HepG2 (cell line): ENCODE measurements at regions not wholly inside any gene's neighbourhood (a gene's known extent, or its start where the extent isn't known, plus 50 kb on each side); places are given as distances from the start of the nearest gene placed in this dataset.

Source experiments
- ATAC-seq: fragments of 200-7000 bp; cut with Tn5 transposase; 3 replicates; pipeline ENCODE4 v1.9.1; 2020; ENCODE audit warnings: mild to moderate bottlenecking, moderate library complexity
- BruUV-seq: library from RNA; stranded (reverse); fragments of 400-500 nt; replicated peaks from 2 replicates; lab custom pipeline; 2021; lab: Mats Ljungman, UMichigan
- CTCF ChIA-PET: fragments of 300-600 bp; formaldehyde crosslinking; extraction: SDS; loops from one replicate; lab custom pipeline; 2021; ENCODE audit warnings: low total read pairs, inconsistent platforms, low intra/inter-chr PET ratio; lab: Yijun Ruan, JAX
- POLR2A ChIA-PET: fragments of 350-600 bp; sonication (Branson Sonifier 250); formaldehyde crosslinking; loops from one replicate; lab custom pipeline; 2020; ENCODE audit warnings: antibody characterized with exemption, inconsistent platforms; lab: Yijun Ruan, JAX
- DNase-seq: peaks from one replicate; pipeline ENCODE4 v3.0.0-alpha.2; 2015; ENCODE audit warnings: low spot score
- FAIRE-seq: peaks from 3 replicates; lab custom pipeline; 2011; peaks lifted over from hg19 to GRCh38; lab: Jason Lieb, UNC
- H2AFZ ChIP-seq: one replicate; pipeline ENCODE4 v1.6.1; 2011; ENCODE audit warnings: low read length, inconsistent platforms
- H3K27ac ChIP-seq: fragments of 300-600 bp; 3 replicates; pipeline ENCODE4 v1.8.0; 2011; ENCODE audit warnings: mixed run types, mild to moderate bottlenecking, mixed read lengths, low read length, inconsistent platforms; ENCODE audit not compliant: insufficient read depth; ENCODE audit errors: extremely low read length
- H3K27me3 ChIP-seq, 2 experiments: fragments of 200-600 bp in 1 of 2; 2 replicates in 1 of 2; 3 replicates in 1 of 2; pipeline versions ENCODE4 v1.6.0 to v1.8.0; 2011; ENCODE audit warnings: low read length in 2 of 2, mild to moderate bottlenecking in 2 of 2, moderate library complexity in 2 of 2, inconsistent platforms in 1 of 2; ENCODE audit not compliant: insufficient read depth in 2 of 2, control insufficient read depth in 1 of 2
- H3K36me3 ChIP-seq, 2 experiments: fragments of 200-600 bp in 1 of 2; replicated peaks in 1 of 2; 2 replicates in 1 of 2; 3 replicates in 1 of 2; pipeline versions ENCODE4 v1.5.1 to v1.8.0; 2011; ENCODE audit warnings: low read length in 2 of 2, inconsistent platforms in 1 of 2; ENCODE audit not compliant: insufficient read depth in 2 of 2, control insufficient read depth in 1 of 2
- H3K4me1 ChIP-seq: 2 replicates; pipeline ENCODE4 v1.5.1; 2012; ENCODE audit warnings: low read length, inconsistent platforms; ENCODE audit not compliant: insufficient read depth
- H3K4me2 ChIP-seq: 2 replicates; pipeline ENCODE4 v1.6.0; 2011; ENCODE audit warnings: low read depth, low read length, inconsistent platforms
- H3K4me3 ChIP-seq, 3 experiments: fragments of 200-600 bp in 1 of 3; sonication (generic), shearing (Covaris generic) in 1 of 3; replicated peaks in 1 of 3; 2 replicates each; pipeline ENCODE4 v1.5.1; 2011 to 2016; ENCODE audit warnings: low read length in 3 of 3, inconsistent platforms in 2 of 3, low read depth in 2 of 3, mild to moderate bottlenecking in 2 of 3, control low read depth in 1 of 3, mixed read lengths in 1 of 3; ENCODE audit not compliant: insufficient read depth in 1 of 3
- H3K79me2 ChIP-seq: one replicate; pipeline ENCODE4 v1.6.1; 2011; ENCODE audit warnings: low read length, inconsistent platforms; ENCODE audit not compliant: insufficient read depth
- H3K9ac ChIP-seq: 2 replicates; pipeline ENCODE4 v1.6.0; 2011; ENCODE audit warnings: mild to moderate bottlenecking, low read depth, low read length, inconsistent platforms; ENCODE audit not compliant: insufficient read depth
- H3K9me3 ChIP-seq: 2 replicates; pipeline ENCODE4 v1.5.1; 2012; ENCODE audit warnings: mild to moderate bottlenecking, low read length
- H4K20me1 ChIP-seq: 2 replicates; pipeline ENCODE4 v1.6.0; 2011; ENCODE audit warnings: inconsistent platforms, mild to moderate bottlenecking, low read length, moderate library complexity; ENCODE audit not compliant: insufficient read depth
- GLMP ChIP-seq: sonication (generic); formaldehyde crosslinking; IDR thresholded peaks from 2 replicates; pipeline ENCODE4 v1.9.0; 2021; ENCODE audit warnings: missing genetic modification reagents, mild to moderate bottlenecking, borderline replicate concordance
- HOMEZ ChIP-seq: IDR thresholded peaks from 2 replicates; pipeline ENCODE4 v1.6.1; 2016; ENCODE audit warnings: low read depth
- PITX1 ChIP-seq: sonication (generic); formaldehyde crosslinking; IDR thresholded peaks from 2 replicates; pipeline ENCODE4 v1.5.1; 2020; ENCODE audit warnings: mild to moderate bottlenecking, missing genetic modification reagents
- ZFAT ChIP-seq: sonication (generic); formaldehyde crosslinking; conservative IDR thresholded peaks from 2 replicates; pipeline ENCODE4 v1.8.1; 2023; ENCODE audit warnings: missing genetic modification reagents, inconsistent platforms
- ZNF598 ChIP-seq: sonication (generic); formaldehyde crosslinking; IDR thresholded peaks from 2 replicates; pipeline ENCODE4 v1.5.1; 2020; ENCODE audit warnings: mild to moderate bottlenecking, missing genetic modification reagents, borderline replicate concordance
- WGBS: methylation state at CpG from one replicate; pipeline ENCODE4 v1.1.6; 2017; ENCODE audit warnings: low lambda C conversion rate; 5-methylcytosine and 5-hydroxymethylcytosine counted together
- in situ Hi-C: cut with HindIII; loops from 2 replicates; pipeline ENCODE4 v1.10.0; 2017; ENCODE audit warnings: low pct_unique_long_range_greater_than_20kb; ENCODE audit not compliant: extremely low pct_ligation_motif_present
- intact Hi-C: fragments of 100-400 bp; cut with micrococcal nuclease; formaldehyde crosslinking; loops from one replicate; pipeline ENCODE4 v1.10.0; 2022; ENCODE audit not compliant: unreplicated experiment

GRCh38 chr14:82897469-82898308, 1364.0 kb upstream of the SEL1L start:
- TF ChIP-seq PITX1 (CRISPR knock-in tag) (no peak), ZNF598 (no peak), GLMP (CRISPR knock-in tag) (no peak), HOMEZ (CRISPR knock-in tag) (no peak), ZFAT (CRISPR knock-in tag) (no peak)
- Histone ChIP-seq H3K4me1 (no peaks in the 10 kb centered on the region), H3K9me3 (peaks cover 49% of the 10 kb centered on the region), H3K36me3 (no peaks in the 10 kb centered on the region), H3K79me2 (no peaks in the 10 kb centered on the region), H4K20me1 (no peaks in the 10 kb centered on the region), H3K27ac (no peak overlapping the region), H3K4me3 (no peak overlapping the region), H3K9ac (no peak overlapping the region), H3K4me2 (no peak overlapping the region), H2AFZ (no peak overlapping the region), H3K27me3 (no peaks in the 10 kb centered on the region)
- WGBS = 4% methylated on average over 4 of the region's 4 CpGs
- POLR2A ChIA-PET = no interaction called here
- DNase-seq (no peak), FAIRE-seq (no peak), ATAC-seq (no peak)
- intact Hi-C loops (no loop called here), in situ Hi-C loops (no loop called here)
- BruUV-seq = no TSS peak
- CTCF ChIA-PET = no interaction called here
